Brain microvascular endothelial cell (primary cell): ENCODE measurements at regions not wholly inside any gene's neighbourhood (a gene's known extent, or its start where the extent isn't known, plus 50 kb on each side); places are given as distances from the start of the nearest gene placed in this dataset.

ENCODE experiments used
- DNase-seq: peaks from one replicate; pipeline ENCODE4 v3.0.0-alpha.2; 2020
- H3K27ac ChIP-seq: fragments of 250-450 bp; sonication (Bioruptor Pico); 2 replicates; pipeline ENCODE4 v1.5.1; 2020; ENCODE audit warnings: mild to moderate bottlenecking, moderate library complexity
- H3K27me3 ChIP-seq: fragments of 250-450 bp; sonication (Bioruptor Pico); replicated peaks from 2 replicates; pipeline ENCODE4 v1.5.1; 2020; ENCODE audit warnings: mild to moderate bottlenecking
- H3K36me3 ChIP-seq: fragments of 250-450 bp; sonication (Bioruptor Pico); replicated peaks from 2 replicates; pipeline ENCODE4 v1.5.1; 2020; ENCODE audit warnings: mild to moderate bottlenecking
- H3K4me3 ChIP-seq: 2 replicates; pipeline ENCODE4 v1.5.1; 2011; ENCODE audit warnings: low read depth, mild to moderate bottlenecking, control low read depth, low read length, moderate library complexity
- in situ Hi-C: cut with HindIII; loops from 2 replicates; pipeline ENCODE4 v1.10.0; 2017; ENCODE audit warnings: low sequenced_read_pairs, low pct_ligation_motif_present
- TF ChIP-seq, protein P1 (sequence below): IDR thresholded peaks from 2 replicates; pipeline ENCODE4 v1.5.1; 2011; ENCODE audit warnings: low read depth, mild to moderate bottlenecking, moderate library complexity, low read length, control low read depth, inconsistent platforms; ENCODE audit errors: missing control alignments

DNA sequence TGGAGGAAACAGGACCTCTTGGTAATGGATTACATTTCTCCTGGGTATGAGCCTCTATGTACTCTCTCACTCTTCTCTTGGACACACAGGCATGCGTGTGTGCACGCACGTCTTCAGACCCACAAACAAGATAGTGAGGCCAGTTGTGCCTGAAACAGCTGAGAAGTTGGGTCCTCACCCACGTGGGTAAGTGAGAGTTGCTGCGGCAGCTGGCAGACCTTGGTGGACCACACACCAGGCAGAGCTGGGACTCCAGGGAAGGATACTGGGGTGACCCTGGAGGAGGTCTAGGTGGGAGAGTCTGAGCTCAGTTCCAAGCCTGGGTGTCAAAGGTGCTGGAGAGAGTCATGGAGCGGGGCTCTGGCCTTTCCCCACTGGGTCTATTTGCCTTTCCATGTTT, 194.3 kb downstream of the HAUS1 start:
- TF ChIP-seq, protein P1, sequence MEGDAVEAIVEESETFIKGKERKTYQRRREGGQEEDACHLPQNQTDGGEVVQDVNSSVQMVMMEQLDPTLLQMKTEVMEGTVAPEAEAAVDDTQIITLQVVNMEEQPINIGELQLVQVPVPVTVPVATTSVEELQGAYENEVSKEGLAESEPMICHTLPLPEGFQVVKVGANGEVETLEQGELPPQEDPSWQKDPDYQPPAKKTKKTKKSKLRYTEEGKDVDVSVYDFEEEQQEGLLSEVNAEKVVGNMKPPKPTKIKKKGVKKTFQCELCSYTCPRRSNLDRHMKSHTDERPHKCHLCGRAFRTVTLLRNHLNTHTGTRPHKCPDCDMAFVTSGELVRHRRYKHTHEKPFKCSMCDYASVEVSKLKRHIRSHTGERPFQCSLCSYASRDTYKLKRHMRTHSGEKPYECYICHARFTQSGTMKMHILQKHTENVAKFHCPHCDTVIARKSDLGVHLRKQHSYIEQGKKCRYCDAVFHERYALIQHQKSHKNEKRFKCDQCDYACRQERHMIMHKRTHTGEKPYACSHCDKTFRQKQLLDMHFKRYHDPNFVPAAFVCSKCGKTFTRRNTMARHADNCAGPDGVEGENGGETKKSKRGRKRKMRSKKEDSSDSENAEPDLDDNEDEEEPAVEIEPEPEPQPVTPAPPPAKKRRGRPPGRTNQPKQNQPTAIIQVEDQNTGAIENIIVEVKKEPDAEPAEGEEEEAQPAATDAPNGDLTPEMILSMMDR = no peak
- H3K36me3 ChIP-seq = no peaks in the 10 kb centered on the region
- in situ Hi-C loops = no loop called here
- H3K27ac ChIP-seq = no peak overlapping the region
- no peak for DNase-seq
- H3K27me3 ChIP-seq = no peaks in the 10 kb centered on the region
- no peak overlapping the region for H3K4me3 ChIP-seq

DNA sequence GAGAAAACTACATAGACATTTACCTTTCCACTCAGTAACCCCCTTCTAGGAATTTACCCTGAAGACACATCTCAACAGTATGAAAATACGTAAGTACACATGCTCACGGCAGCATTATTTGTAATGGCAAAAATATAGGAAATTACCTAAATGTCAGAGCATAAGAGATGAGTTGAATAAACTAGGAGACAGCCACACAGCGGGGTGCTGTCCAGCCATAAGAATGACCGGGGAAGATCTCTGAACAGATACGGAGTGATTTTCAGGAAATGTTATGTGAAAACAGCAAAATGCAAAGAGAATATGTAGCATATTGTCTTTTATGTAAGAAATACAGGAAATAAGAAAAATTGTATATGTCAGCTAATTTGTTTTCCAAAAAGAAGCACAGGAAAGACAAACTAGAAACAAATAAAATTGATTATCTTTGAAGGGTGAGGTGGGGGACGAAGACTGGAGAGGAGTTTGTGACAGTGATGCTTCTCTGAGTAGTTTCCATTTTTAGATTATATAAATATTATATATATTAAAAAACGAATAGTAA, 195.4 kb downstream of the HAUS1 start:
- H3K27me3 ChIP-seq = no peaks in the 10 kb centered on the region
- no peak for DNase-seq
- H3K4me3 ChIP-seq = no peak overlapping the region
- no peak overlapping the region for H3K27ac ChIP-seq
- H3K36me3 ChIP-seq = no peaks in the 10 kb centered on the region
- in situ Hi-C loops = no loop called here
- TF ChIP-seq, protein P1 = no peak

DNA sequence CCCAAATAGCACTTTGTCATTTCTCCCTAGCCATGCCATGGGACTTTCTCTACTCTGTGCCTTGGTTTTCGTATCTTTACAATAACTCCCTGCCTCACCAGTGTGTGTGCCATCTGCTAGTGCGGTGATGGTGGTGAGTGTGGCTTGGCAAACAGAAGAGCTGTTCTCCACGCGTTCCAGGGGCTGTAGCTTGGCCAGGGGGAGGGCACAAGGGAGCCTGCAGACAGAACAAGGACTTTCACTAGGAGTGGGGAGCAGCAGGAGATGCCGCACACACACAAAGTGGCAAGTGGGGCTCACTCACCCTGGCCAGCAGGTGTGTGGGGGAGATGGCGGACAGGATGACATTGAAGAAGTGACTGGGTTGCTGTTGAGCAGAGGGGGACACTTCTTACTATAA, 196.9 kb downstream of the HAUS1 start:
- TF ChIP-seq, protein P1 = no peak
- H3K27ac ChIP-seq = no peak overlapping the region
- DNase-seq = no peak
- in situ Hi-C loops = no loop called here
- no peaks in the 10 kb centered on the region for H3K27me3 ChIP-seq
- H3K4me3 ChIP-seq = no peak overlapping the region
- no peaks in the 10 kb centered on the region for H3K36me3 ChIP-seq

DNA sequence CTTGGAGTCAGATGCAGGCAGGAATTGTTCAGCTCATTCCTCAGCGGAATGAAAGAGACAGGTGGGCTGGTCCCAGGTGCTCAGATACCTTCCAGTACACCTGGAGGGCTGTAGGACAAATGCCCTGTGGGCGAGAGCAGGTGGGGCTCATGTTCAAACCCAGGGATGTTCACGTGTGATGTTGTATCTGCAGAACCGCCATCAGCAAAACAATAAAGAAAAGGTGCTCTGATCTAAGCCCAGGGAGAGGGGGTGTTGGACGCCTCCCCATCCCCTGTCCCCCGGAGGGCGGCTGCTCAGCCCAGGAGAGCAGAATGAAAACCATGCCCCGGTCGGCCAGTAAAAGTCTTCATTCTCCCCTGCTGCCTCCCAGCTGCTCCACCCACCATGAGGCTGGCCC, 197.4 kb downstream of the HAUS1 start:
- no peaks in the 10 kb centered on the region for H3K36me3 ChIP-seq
- no peak overlapping the region for H3K27ac ChIP-seq
- in situ Hi-C loops = no loop called here
- H3K4me3 ChIP-seq = no peak overlapping the region
- H3K27me3 ChIP-seq = no peaks in the 10 kb centered on the region
- DNase-seq = no peak
- TF ChIP-seq, protein P1 = no peak

DNA sequence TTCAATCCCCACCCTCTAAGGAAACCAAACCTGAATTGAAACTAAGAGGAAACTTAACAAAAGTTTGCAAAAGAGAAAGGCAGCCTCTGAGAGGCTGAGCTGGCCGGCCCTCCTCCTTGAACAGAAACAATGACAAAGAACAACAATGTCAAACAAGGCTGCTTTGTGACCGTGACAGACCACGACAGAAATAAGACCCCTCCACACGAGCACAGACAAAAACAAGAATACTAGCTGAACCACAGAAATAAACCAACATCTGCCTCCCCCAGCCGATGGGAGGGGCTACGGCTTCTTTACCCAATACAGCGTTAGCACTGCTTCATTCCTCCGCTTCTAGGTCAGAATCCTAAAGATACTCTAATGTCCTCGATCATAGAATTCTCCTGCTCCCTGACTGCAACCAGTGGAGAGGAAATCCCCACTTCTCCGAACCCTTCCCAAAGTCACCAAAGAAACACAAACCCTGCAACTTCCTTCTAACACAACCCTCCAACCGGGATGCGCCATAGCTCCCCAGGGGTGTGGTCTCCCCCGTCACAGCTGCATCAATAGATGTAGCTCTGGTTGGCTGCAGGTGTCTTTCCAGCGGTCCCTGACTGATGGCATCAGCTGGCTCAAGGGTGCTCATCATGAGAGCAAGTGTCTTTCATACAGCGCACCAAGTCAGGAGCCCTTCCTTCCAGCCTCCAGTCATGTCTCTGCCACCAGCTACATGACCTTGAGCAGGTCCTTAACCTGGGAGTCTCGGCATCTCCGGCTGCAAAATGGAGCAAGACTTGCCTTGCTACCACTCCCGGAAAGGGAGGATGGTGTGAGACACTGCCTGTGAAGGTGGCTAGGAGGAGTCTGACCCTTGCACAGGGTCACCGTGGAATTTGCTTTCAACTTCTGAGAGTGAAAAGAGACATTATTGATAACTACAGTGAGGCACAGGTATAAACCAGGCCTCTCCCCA, 198.6 kb downstream of the HAUS1 start:
- in situ Hi-C loops = no loop called here
- Histone ChIP-seq H3K4me3 (no peak overlapping the region), H3K36me3 (no peaks in the 10 kb centered on the region), H3K27me3 (no peaks in the 10 kb centered on the region), H3K27ac (no peak overlapping the region)
- TF ChIP-seq, protein P1 = no peak
- no peak for DNase-seq
